Kidney capillary endothelial cell (primary cell): ENCODE measurements at regions not wholly inside any gene's neighbourhood (a gene's known extent, or its start where the extent isn't known, plus 50 kb on each side); places are given as distances from the start of the nearest gene placed in this dataset.

Experiments used
- DNase-seq: peaks from one replicate; pipeline ENCODE4 v3.0.0-alpha.2; 2018; ENCODE audit warnings: low spot score

DNA sequence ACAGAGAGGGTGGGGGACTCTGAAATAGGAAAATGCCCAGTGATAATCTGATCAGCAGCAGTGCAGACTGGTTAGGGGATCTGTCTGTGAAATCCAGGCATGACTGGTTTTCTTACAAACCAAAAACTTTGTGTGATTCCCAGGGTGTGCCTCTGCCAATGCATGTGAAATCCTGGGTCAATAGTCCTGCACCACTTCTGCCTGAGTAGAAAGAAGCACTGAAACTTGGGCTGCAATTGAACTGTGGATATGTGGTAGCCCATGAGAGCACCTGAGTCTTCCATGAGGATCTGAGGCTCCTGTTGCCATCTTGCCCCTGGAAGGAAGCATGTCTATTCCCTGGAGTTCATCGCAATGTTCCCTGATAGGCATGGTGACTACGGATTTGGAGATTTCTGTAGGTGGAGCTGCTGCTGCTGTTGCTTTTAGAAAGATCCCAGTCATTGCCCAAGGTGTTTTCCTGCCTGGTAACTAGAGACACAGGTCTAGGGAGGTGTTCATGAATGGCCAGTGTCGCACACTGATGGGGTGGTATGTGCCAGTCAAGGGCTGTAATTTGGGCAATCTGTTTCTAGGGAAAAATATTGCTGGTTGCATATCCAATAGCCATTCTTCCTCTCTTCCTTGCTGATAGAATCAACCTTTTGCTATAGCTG, 146.7 kb downstream of the CARTPT start:
- no peak for DNase-seq

DNA sequence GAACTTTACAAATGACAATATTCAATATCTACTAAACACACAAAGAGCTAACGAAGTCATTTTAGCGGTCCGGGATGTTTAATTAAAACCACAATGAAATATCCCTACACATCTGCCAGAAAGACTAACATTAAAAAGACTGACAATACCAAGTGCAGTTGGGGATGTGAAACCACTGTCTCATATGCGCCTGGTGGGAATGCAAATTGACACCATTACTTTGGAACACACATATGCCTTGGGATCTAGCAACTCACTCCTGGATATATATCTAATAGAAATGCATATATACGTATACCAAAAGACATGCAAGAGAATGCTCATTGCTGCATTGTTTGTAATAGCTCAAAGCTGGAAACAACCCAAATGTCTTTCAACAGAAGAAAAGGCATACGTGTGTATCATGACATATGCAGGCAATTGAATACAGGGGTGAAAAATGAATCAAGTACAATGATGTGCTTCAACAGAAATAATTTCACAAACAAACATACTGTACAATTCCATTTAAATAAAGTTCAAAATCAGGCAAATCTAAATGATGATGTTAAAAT, 153.3 kb downstream of the CARTPT start:
- DNase-seq: no peak

- DNase-seq: no peak
Measured at GRCh38 chr5:71873191-71873591, 154.1 kb downstream of the CARTPT start.

GRCh38 chr5:71874521-71874920, 155.4 kb downstream of the CARTPT start:
- no peak for DNase-seq

GRCh38 chr5:71877511-71877910, 158.4 kb downstream of the CARTPT start:
- DNase-seq: no peak

DNA sequence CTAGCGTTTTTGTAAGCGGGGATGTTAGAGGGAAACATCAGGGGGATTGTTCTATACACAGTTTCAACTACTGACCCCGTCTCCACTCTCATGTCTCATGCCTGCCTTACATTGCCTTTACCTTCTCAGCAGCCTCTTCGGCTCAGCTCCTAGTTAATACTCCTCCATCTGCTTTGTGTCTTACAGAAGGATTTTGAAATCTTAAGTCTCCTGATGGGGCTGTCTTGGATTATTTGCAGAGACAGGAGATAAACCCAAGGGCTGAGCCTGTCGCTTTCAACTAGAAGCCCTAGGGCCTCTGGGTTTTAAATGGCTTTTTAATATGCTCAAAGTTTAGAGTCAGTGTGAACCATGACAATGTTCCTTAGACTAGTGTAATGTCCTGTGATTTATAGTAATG, 161.5 kb downstream of the CARTPT start:
- DNase-seq: no peak

DNA sequence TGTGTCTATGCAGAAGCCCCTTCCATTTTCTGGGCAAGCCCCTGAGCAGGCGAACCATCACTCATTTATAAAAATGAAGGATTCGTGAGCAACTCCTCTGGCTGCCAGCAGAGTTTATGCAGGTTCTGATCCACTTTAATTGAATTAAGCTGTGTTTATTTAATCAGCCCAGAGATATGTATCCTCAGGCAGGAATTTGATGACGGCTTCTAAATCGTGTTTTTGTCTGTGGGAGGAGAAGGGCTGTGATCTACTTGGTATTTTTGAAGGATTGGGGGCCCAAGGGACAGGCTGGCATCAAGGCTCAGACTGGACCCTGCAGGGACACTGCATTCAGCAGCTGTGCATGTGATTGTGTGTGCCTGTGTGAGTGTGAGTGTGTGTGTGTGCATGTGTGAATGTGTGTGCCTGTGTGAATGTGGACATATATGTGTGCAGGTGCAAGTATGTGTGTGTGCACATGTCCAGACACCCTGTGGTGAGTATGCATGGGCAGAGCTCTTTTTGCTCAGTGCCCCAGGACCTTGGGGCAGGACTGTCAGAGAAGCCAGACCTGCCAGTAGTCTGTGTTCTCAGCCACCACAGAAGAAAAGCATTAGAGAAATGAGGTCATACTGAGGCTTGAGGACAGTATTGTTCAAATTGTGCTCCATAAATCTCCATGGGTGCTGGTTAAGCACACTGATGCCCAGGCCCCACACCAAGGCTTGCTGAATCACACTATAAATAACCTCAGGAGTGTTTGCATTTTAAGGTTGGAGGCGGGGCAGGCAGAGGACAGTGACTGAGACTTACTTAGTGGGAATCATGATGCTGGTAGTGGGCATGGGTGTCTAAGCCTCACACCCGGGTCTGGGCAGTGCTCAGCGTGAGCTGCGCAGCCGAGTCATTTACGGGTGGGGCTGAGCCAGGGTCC, 164.0 kb downstream of the CARTPT start:
- DNase-seq: no peak

- DNase-seq: no peak
Measured at GRCh38 chr5:71883742-71884103, 164.6 kb downstream of the CARTPT start.

- DNase-seq: no peak
Measured at GRCh38 chr5:71884926-71885325, 165.9 kb downstream of the CARTPT start.

DNA sequence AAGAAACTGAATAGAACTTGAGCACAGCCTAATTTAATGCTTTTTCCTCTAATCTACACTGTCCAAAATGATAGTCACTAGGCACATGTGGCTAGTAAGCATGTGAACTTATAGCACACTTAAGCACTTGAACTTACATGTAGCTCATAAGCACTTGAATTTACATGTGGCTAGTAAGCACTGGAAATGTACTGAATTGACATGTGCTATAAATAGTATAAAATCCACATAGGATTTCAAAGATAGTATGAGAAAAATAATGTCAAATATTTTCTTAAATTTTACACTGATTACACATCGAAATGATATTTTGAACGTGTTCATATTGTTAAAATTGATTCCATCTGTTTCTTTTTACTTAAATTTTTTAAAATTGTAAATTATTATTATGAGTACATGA, 167.3 kb downstream of the CARTPT start:
- DNase-seq: no peak

DNA sequence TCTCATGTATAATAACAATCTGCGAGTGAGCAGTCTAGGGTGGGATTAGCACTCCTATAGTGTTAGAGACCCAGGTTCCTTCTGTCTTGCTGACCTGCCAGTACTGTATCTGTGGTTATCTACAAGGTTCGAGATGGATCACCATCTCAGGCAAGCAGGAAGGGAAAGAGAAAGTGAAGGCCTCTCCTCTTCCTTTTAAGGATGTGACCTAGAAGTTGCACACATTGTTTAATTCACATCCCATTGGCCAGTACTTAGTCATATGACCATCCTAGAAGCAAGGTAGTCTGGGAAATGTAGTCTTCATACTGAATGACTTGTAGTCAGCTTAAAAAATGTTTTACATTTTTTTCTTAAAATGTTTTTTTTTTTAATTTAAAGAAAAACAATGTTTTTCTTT, 168.6 kb downstream of the CARTPT start:
- DNase-seq: peak; percentile 74

- DNase-seq: no peak
Measured at GRCh38 chr5:71891406-71891805, 172.3 kb downstream of the CARTPT start.

GRCh38 chr5:71891856-71892255, 172.8 kb downstream of the CARTPT start:
- DNase-seq: no peak

DNA sequence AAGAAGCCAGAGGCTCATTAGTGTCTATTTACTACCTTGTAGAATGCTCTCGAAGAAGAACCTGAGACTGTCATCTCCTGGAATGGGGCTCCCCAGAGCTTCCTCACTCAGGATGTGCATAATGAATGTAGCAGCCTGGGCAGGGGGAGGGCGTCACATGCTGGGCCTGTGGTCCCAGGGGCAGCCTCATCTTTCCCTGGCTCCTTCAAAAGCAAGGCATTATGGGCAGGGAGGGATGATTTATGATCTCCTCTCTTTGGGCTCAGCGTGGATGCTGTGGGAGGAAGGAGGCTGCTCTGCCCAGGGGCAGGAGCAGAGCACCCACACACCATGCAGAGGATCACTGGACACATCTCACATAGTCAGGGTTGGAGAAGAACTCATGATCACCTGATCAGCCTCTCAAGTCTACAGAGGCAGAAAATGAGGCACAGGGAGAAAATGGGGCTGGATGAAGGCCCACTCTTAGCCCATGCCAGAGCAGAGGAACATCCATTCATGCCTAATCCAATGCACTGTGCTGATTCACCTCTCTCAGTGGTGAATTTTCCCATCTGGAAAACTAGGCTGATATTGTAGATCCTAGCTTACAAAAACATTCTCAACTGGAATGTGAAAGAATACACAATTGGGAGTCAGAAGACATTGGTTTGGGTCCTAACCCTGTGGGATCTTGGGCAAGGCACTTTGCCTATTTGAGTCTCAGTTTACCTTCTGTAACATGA, 173.7 kb downstream of the CARTPT start:
- DNase-seq: no peak

- DNase-seq: no peak
Measured at GRCh38 chr5:71893451-71893850, 174.4 kb downstream of the CARTPT start.

DNA sequence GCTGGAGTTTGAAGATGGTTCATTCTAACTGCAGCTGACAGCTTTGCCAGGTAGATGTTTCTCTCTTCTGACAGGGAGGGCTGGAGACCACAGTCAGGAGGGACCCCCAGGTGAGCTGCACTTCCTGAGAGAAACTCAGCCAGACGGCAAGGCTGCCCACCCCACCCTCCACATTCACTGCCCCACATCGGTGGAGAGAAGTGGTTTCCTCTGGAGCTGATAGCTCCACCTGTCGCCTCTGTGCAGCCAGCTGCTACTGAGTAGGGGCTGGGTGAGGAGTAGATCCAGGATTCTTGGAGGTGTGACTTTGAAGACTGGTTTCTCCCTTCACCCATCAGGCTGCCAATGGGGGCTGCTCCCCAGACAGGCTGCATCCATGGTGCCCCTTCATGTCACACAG, 175.0 kb downstream of the CARTPT start:
- no peak for DNase-seq

- DNase-seq: no peak
Measured at GRCh38 chr5:71895546-71895945, 176.5 kb downstream of the CARTPT start.

DNA sequence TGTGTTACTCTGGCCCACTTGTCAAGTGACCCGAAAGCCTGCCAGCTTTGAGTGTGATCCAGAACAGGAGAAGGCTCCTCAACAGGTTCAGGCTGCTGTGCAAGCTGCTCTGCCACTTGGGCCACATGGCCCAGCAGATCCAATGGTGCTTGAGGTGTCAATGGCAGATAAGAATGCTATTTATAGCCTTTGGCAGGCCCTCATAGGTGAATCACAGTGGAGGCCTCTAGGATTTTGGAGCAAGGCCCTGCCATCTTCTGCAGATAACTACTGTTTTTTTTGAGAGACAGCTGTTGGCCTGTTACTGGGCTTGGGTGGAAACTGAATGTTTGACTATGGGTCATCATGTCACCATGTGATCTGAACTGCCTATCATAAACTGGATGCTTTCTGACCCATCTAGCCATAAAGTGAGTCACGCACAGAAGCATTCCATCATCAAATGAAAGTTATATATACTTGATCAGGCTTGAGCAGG, 180.8 kb downstream of the CARTPT start:
- DNase-seq: no peak

DNA sequence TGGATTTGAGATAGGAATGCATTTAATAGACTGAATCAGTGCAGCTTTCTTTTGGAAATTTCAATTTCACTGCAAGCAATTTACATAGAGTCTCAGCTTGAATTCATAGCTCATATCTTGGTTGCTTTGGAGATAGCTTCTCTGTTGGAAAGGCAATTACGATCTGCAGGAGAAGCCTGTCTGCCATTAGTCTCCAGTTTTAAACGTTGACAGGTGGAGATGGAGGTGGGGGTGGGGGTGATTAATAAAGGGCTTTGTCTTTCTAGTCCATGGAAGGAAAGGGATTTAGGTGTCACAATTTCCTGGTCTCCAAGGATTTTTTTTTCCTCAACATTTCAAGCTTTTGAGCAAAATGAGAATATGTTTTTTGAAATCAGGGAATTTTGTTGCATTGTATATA, 184.7 kb downstream of the CARTPT start:
- DNase-seq: no peak

- DNase-seq: no peak
Measured at GRCh38 chr5:71904852-71905251, 185.8 kb downstream of the CARTPT start.

DNA sequence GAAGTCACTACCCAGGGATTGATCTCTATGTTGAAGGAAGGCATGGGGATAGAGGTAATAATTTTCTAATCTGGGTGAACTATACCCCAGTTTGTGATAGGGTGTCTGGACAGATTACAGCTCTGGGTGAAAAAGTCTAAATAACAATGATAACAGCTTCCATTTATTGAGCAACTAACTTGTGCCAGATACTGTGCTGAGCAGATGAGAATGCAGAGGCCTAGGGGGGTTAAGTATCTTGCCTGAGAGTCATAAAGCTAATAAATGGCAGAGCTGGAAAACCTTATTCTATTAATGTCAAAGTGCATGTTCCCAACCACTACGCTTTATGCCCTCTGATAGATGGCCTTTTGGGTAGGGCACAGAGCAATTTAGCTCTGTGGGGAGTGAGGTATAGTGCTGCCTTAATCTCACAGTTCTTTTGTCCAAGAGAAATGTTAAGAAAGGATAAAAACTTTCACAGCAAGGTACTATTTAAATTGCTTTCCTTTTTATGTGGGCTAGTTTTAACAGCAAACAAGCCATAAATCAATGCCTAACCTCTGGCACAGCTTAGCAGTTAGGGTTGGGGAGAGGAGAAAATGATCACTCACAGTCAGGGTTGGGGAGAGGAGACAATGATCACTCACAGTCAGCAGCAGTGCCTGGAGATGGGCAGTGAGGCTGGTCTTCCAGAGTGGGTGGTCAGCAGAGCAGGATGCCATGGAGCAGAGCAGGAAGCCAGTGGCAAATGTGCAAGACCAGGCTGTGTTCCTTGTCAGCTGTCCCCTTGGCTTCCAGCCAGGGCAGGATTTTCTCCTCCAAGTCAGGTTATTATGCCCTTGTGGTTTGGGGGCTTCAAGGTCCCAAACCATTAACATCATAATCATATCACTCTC, 187.0 kb downstream of the CARTPT start:
- DNase-seq: no peak
